CD4-positive, alpha-beta T cell treated with Interferon alpha-2 for 1 hour (primary cell): ENCODE measurements at regions not wholly inside any gene's neighbourhood (a gene's known extent, or its start where the extent isn't known, plus 50 kb on each side); places are given as distances from the start of the nearest gene placed in this dataset.

Source experiments
- DNase-seq, 2 donors: peaks; one replicate each; pipeline ENCODE4 v3.0.0-alpha.2; 2020 to 2022

DNA sequence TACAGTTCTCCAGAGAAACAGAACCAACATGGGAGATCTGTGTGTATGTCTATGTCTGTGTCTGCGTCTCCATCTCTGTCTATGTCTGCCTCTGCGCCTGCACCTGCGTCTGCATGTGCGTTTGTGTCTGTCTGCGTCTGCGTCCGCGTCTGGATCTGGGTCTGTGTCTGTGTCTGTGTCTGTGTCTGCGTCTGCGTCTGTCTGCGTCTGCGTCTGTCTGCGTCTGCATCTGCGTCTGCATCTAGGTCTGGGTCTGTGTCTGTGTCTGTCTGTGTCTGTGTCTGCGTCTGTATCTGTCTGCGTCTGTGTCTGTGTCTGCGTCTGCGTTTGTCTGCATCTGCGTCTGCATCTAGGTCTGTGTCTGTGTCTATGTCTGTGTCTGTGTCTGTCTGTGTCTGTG lies 53.1 kb upstream of the SLC22A11 start:
- no peak for DNase-seq

DNA sequence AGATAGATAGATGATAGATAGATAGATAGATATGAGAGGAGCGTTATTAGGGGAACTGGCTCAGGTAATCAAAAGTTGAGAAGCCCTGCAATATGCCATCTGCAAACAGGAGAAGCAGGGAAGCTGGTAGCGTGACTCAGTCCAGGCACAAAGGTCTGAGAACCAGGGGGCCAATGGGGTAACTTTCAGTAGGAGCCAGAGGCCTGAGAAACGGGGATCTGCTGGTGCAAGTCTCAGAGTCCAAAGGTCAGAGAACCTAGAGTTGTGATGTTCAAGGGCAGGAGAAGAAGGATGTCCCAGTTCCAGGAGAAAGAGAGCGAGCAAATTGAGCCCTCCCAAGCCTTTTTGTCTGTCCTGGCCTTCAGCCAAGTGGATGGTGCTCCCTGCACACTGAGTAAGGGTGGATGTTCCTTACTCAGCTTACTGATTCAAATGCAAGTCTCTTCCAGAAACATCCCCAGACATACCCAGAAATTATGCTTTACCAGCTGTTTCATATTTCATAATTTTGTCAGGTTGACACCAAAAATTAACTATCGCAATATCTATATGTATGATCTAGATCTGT lies 52.5 kb upstream of the SLC22A11 start:
- DNase-seq, result no peak

- DNase-seq, result no peak
These were observed 50.7 kb upstream of the SLC22A11 start for GRCh38 chr11:64504999-64505398.
